Rectal smooth muscle tissue (tissue), 1 donor: ENCODE measurements at regions not wholly inside any gene's neighbourhood (a gene's known extent, or its start where the extent isn't known, plus 50 kb on each side); places are given as distances from the start of the nearest gene placed in this dataset.

Experiments used
- H3K27ac ChIP-seq: one replicate; pipeline ENCODE4 v1.7.0; 2013; ENCODE audit warnings: low read depth, low read length, inconsistent platforms
- H3K27me3 ChIP-seq: one replicate; pipeline ENCODE4 v1.7.0; 2013; ENCODE audit warnings: low read length; ENCODE audit not compliant: control insufficient read depth, insufficient read depth
- H3K36me3 ChIP-seq: one replicate; pipeline ENCODE4 v1.7.0; 2013; ENCODE audit warnings: low read length; ENCODE audit not compliant: control insufficient read depth, insufficient read depth
- H3K4me1 ChIP-seq: one replicate; pipeline ENCODE4 v1.7.0; 2013; ENCODE audit warnings: low read length; ENCODE audit not compliant: control insufficient read depth, insufficient read depth
- H3K4me3 ChIP-seq: one replicate; pipeline ENCODE4 v1.7.0; 2013; ENCODE audit warnings: low read length
- H3K9ac ChIP-seq: one replicate; pipeline ENCODE4 v1.7.0; 2013; ENCODE audit warnings: low read length

- no peaks in the 10 kb centered on the region for H3K36me3 ChIP-seq
- H3K4me1 ChIP-seq: no peaks in the 10 kb centered on the region
- H3K4me3 ChIP-seq: no peak overlapping the region
- no peaks in the 10 kb centered on the region for H3K27me3 ChIP-seq
- no peak overlapping the region for H3K9ac ChIP-seq
- no peak overlapping the region for H3K27ac ChIP-seq
Observed at GRCh38 chr10:83272666-83273434, 866.5 kb upstream of the GHITM start.

- no peaks in the 10 kb centered on the region for H3K36me3 ChIP-seq
- no peaks in the 10 kb centered on the region for H3K4me1 ChIP-seq
- H3K27me3 ChIP-seq: no peaks in the 10 kb centered on the region
- H3K27ac ChIP-seq: no peak overlapping the region
- no peak overlapping the region for H3K9ac ChIP-seq
- no peak overlapping the region for H3K4me3 ChIP-seq
Observed at GRCh38 chr10:83274088-83274487, 865.2 kb upstream of the GHITM start.

- Histone ChIP-seq H3K27ac (no peak overlapping the region), H3K4me1 (no peaks in the 10 kb centered on the region), H3K36me3 (no peaks in the 10 kb centered on the region), H3K4me3 (no peak overlapping the region), H3K27me3 (no peaks in the 10 kb centered on the region), H3K9ac (no peak overlapping the region)
Observed at GRCh38 chr10:83276971-83277370, 862.3 kb upstream of the GHITM start.

- no peaks in the 10 kb centered on the region for H3K36me3 ChIP-seq
- no peak overlapping the region for H3K4me3 ChIP-seq
- no peak overlapping the region for H3K9ac ChIP-seq
- H3K27me3 ChIP-seq: no peaks in the 10 kb centered on the region
- H3K27ac ChIP-seq: no peak overlapping the region
- no peaks in the 10 kb centered on the region for H3K4me1 ChIP-seq
Observed at GRCh38 chr10:83283151-83283550, 856.2 kb upstream of the GHITM start.

- no peak overlapping the region for H3K9ac ChIP-seq
- no peak overlapping the region for H3K27ac ChIP-seq
- H3K36me3 ChIP-seq: no peaks in the 10 kb centered on the region
- no peaks in the 10 kb centered on the region for H3K4me1 ChIP-seq
- no peaks in the 10 kb centered on the region for H3K27me3 ChIP-seq
- no peak overlapping the region for H3K4me3 ChIP-seq
Observed at GRCh38 chr10:83287374-83287773, 851.9 kb upstream of the GHITM start.

GRCh38 chr10:83289373-83289772 lies 849.9 kb upstream of the GHITM start:
- no peaks in the 10 kb centered on the region for H3K4me1 ChIP-seq

GRCh38 chr10:83289948-83290347 lies 849.4 kb upstream of the GHITM start:
- Histone ChIP-seq H3K36me3 (no peaks in the 10 kb centered on the region), H3K4me1 (no peaks in the 10 kb centered on the region), H3K27ac (no peak overlapping the region), H3K4me3 (no peak overlapping the region), H3K9ac (no peak overlapping the region), H3K27me3 (no peaks in the 10 kb centered on the region)

More at GRCh38 chr10:83289373-83289772, 849.9 kb upstream of the GHITM start:
- Histone ChIP-seq H3K4me3 (no peak overlapping the region), H3K27me3 (no peaks in the 10 kb centered on the region), H3K27ac (no peak overlapping the region), H3K36me3 (no peaks in the 10 kb centered on the region), H3K9ac (no peak overlapping the region)

GRCh38 chr10:83301732-83302131 lies 837.6 kb upstream of the GHITM start:
- no peaks in the 10 kb centered on the region for H3K27me3 ChIP-seq
- no peaks in the 10 kb centered on the region for H3K36me3 ChIP-seq
- no peak overlapping the region for H3K4me3 ChIP-seq
- no peaks in the 10 kb centered on the region for H3K4me1 ChIP-seq
- H3K27ac ChIP-seq: no peak overlapping the region
- no peak overlapping the region for H3K9ac ChIP-seq

- Histone ChIP-seq H3K27ac (no peak overlapping the region), H3K36me3 (no peaks in the 10 kb centered on the region)
Observed at GRCh38 chr10:83302623-83303022, 836.7 kb upstream of the GHITM start.

GRCh38 chr10:83310688-83311087 lies 828.6 kb upstream of the GHITM start:
- H3K9ac ChIP-seq: no peak overlapping the region
- H3K27me3 ChIP-seq: no peaks in the 10 kb centered on the region
- H3K4me3 ChIP-seq: no peak overlapping the region
- H3K4me1 ChIP-seq: no peaks in the 10 kb centered on the region
- H3K27ac ChIP-seq: no peak overlapping the region
- no peaks in the 10 kb centered on the region for H3K36me3 ChIP-seq

More at GRCh38 chr10:83302623-83303022, 836.7 kb upstream of the GHITM start:
- Histone ChIP-seq H3K4me1 (no peaks in the 10 kb centered on the region), H3K27me3 (no peaks in the 10 kb centered on the region), H3K4me3 (no peak overlapping the region), H3K9ac (no peak overlapping the region)

- Histone ChIP-seq H3K4me1 (no peaks in the 10 kb centered on the region), H3K9ac (no peak overlapping the region), H3K4me3 (no peak overlapping the region), H3K36me3 (no peaks in the 10 kb centered on the region), H3K27ac (no peak overlapping the region), H3K27me3 (no peaks in the 10 kb centered on the region)
Observed at GRCh38 chr10:83312570-83312969, 826.7 kb upstream of the GHITM start.

GRCh38 chr10:83332690-83333089 lies 806.6 kb upstream of the GHITM start:
- Histone ChIP-seq H3K4me3 (no peak overlapping the region), H3K9ac (no peak overlapping the region), H3K4me1 (no peaks in the 10 kb centered on the region)

GRCh38 chr10:83333566-83333965 lies 805.7 kb upstream of the GHITM start:
- H3K4me3 ChIP-seq: no peak overlapping the region
- H3K36me3 ChIP-seq: no peaks in the 10 kb centered on the region
- H3K27me3 ChIP-seq: no peaks in the 10 kb centered on the region
- H3K4me1 ChIP-seq: no peaks in the 10 kb centered on the region
- H3K9ac ChIP-seq: no peak overlapping the region
- no peak overlapping the region for H3K27ac ChIP-seq

More at GRCh38 chr10:83332690-83333089, 806.6 kb upstream of the GHITM start:
- Histone ChIP-seq H3K36me3 (no peaks in the 10 kb centered on the region), H3K27ac (no peak overlapping the region), H3K27me3 (no peaks in the 10 kb centered on the region)
